PC-9 (cell line): ENCODE measurements at regions not wholly inside any gene's neighbourhood (a gene's known extent, or its start where the extent isn't known, plus 50 kb on each side); places are given as distances from the start of the nearest gene placed in this dataset.

Experiments
- BruUV-seq: library from RNA; stranded (reverse); fragments of 400-500 nt; replicated peaks from 2 replicates; lab custom pipeline; 2021; lab: Mats Ljungman, UMichigan
- CTCF ChIA-PET: fragments of 300-600 bp; sonication (Branson Sonifier 250); formaldehyde crosslinking; loops from one replicate; lab custom pipeline; 2022; ENCODE audit warnings: antibody characterized with exemption; lab: Charles Lee
- POLR2A ChIA-PET: fragments of 300-600 bp; sonication (Branson Sonifier 250); formaldehyde crosslinking; loops from one replicate; lab custom pipeline; 2022; ENCODE audit warnings: antibody characterized with exemption; ENCODE audit not compliant: unreplicated experiment; lab: Charles Lee
- DNase-seq, 2 experiments: peaks; one replicate each; pipeline versions ENCODE4 v3.0.0 to v3.0.0-alpha.2; 2015 to 2022; ENCODE audit warnings: mixed read lengths in 1 of 2
- H2AFZ ChIP-seq: fragments of 200-600 bp; sonication (generic); 2 replicates; pipeline ENCODE4 v1.8.1; 2017; ENCODE audit warnings: antibody characterized with exemption
- H3F3A ChIP-seq: fragments of 200-600 bp; sonication (generic); 2 replicates; pipeline ENCODE4 v1.8.1; 2017; ENCODE audit warnings: antibody characterized with exemption, mild to moderate bottlenecking, low read depth; ENCODE audit not compliant: insufficient read depth
- H3K27ac ChIP-seq: fragments of 200-600 bp; sonication (generic); 2 replicates; pipeline ENCODE4 v1.6.1; 2016; ENCODE audit warnings: mixed run types
- H3K27me3 ChIP-seq: fragments of 200-600 bp; sonication (generic); 2 replicates; pipeline ENCODE4 v1.6.1; 2016; ENCODE audit warnings: low read depth, mixed run types; ENCODE audit not compliant: insufficient read depth
- H3K36me3 ChIP-seq: fragments of 200-600 bp; sonication (generic); 2 replicates; pipeline ENCODE4 v1.6.1; 2016; ENCODE audit warnings: low read depth, mixed run types
- H3K4me1 ChIP-seq: fragments of 200-600 bp; sonication (generic); replicated peaks from 2 replicates; pipeline ENCODE4 v1.6.1; 2016; ENCODE audit warnings: mixed run types; ENCODE audit not compliant: insufficient read depth
- H3K4me2 ChIP-seq: fragments of 200-600 bp; sonication (generic); 2 replicates; pipeline ENCODE4 v1.6.1; 2017; ENCODE audit warnings: mixed run types
- H3K4me3 ChIP-seq: fragments of 200-600 bp; sonication (generic); 2 replicates; pipeline ENCODE4 v1.6.1; 2016; ENCODE audit warnings: mixed run types
- H3K79me2 ChIP-seq: fragments of 200-600 bp; sonication (generic); 2 replicates; pipeline ENCODE4 v1.6.1; 2017; ENCODE audit warnings: low read depth, mixed run types
- H3K9me2 ChIP-seq: fragments of 200-600 bp; sonication (generic); 2 replicates; pipeline ENCODE4 v1.8.1; 2017; ENCODE audit warnings: mild to moderate bottlenecking; ENCODE audit not compliant: insufficient read depth
- H3K9me3 ChIP-seq: fragments of 200-600 bp; sonication (generic); 2 replicates; pipeline ENCODE4 v1.8.1; 2016; ENCODE audit warnings: low read depth; ENCODE audit not compliant: insufficient read depth
- H4K20me1 ChIP-seq: fragments of 200-600 bp; sonication (generic); 2 replicates; pipeline ENCODE4 v1.8.1; 2017; ENCODE audit not compliant: insufficient read depth
- CTCF ChIP-seq: fragments of 200-600 bp; sonication (generic); conservative IDR thresholded peaks from 2 replicates; pipeline ENCODE4 v1.6.1; 2017; ENCODE audit warnings: mixed run types, antibody characterized with exemption, mild to moderate bottlenecking, moderate library complexity
- EZH2 ChIP-seq: fragments of 200-600 bp; sonication (generic); IDR thresholded peaks from 2 replicates; pipeline ENCODE4 v1.8.0; 2017; ENCODE audit warnings: antibody characterized with exemption, low read depth
- intact Hi-C: fragments of 100-400 bp; cut with micrococcal nuclease; formaldehyde crosslinking; loops from one replicate; pipeline ENCODE4 v1.10.0; 2022; ENCODE audit not compliant: unreplicated experiment

GRCh38 chr11:71356904-71357303 is 91.3 kb downstream of the DHCR7 start:
- H3K27me3 ChIP-seq, result peaks cover 78% of the 10 kb centered on the region
- H3K36me3 ChIP-seq, result no peaks in the 10 kb centered on the region
- H3K4me3 ChIP-seq, result no peak overlapping the region
- TF ChIP-seq EZH2, result no peak
- no peak for TF ChIP-seq CTCF
- H3K4me2 ChIP-seq, result no peak overlapping the region
- CTCF ChIA-PET, result interaction anchor here (0.6 kb wide), 1 partner anchor 56 kb away, joined by 3 read pairs; no protein-coding TSS in a partner anchor
- no peaks in the 10 kb centered on the region for H4K20me1 ChIP-seq
- H3K9me2 ChIP-seq, result no peaks in the 10 kb centered on the region
- H3K27ac ChIP-seq, result no peak overlapping the region
- BruUV-seq, result no TSS peak
- H3K9me3 ChIP-seq, result no peaks in the 10 kb centered on the region
- no peaks in the 10 kb centered on the region for H3F3A ChIP-seq
- H3K79me2 ChIP-seq, result no peaks in the 10 kb centered on the region
- no peak for DNase-seq
- H2AFZ ChIP-seq, result no peak overlapping the region
- intact Hi-C loops, result no loop called here
- POLR2A ChIA-PET, result no interaction called here
- H3K4me1 ChIP-seq, result no peaks in the 10 kb centered on the region

GRCh38 chr11:71356280-71356876 is 91.8 kb downstream of the DHCR7 start:
- H3K79me2 ChIP-seq, result no peaks in the 10 kb centered on the region
- no TSS peak for BruUV-seq
- no peaks in the 10 kb centered on the region for H4K20me1 ChIP-seq
- no peaks in the 10 kb centered on the region for H3K9me3 ChIP-seq
- no peak overlapping the region for H3K27ac ChIP-seq
- TF ChIP-seq CTCF, result no peak
- TF ChIP-seq EZH2, result no peak
- H3K9me2 ChIP-seq, result no peaks in the 10 kb centered on the region
- intact Hi-C loops, result no loop called here
- no peak for DNase-seq
- H3K4me2 ChIP-seq, result no peak overlapping the region
- no peak overlapping the region for H2AFZ ChIP-seq
- peaks cover 82% of the 10 kb centered on the region for H3K27me3 ChIP-seq
- H3K4me3 ChIP-seq, result no peak overlapping the region
- no peaks in the 10 kb centered on the region for H3F3A ChIP-seq
- H3K4me1 ChIP-seq, result no peaks in the 10 kb centered on the region
- ChIA-PET CTCF (no interaction called here), POLR2A (no interaction called here)
- H3K36me3 ChIP-seq, result no peaks in the 10 kb centered on the region

GRCh38 chr11:71355281-71355680 is 92.9 kb downstream of the DHCR7 start:
- no TSS peak for BruUV-seq
- Histone ChIP-seq H3K4me3 (no peak overlapping the region), H3K36me3 (no peaks in the 10 kb centered on the region), H3F3A (no peaks in the 10 kb centered on the region), H2AFZ (no peak overlapping the region), H3K79me2 (no peaks in the 10 kb centered on the region), H3K27ac (no peak overlapping the region), H3K9me2 (no peaks in the 10 kb centered on the region), H3K27me3 (peaks cover 84% of the 10 kb centered on the region), H4K20me1 (no peaks in the 10 kb centered on the region), H3K4me1 (no peaks in the 10 kb centered on the region), H3K9me3 (no peaks in the 10 kb centered on the region), H3K4me2 (no peak overlapping the region)
- intact Hi-C loops, result no loop called here
- CTCF ChIA-PET, result no interaction called here
- POLR2A ChIA-PET, result no interaction called here
- TF ChIP-seq EZH2, result no peak
- TF ChIP-seq CTCF, result no peak
- DNase-seq, result no peak
